GM20431 (cell line): ENCODE measurements at regions not wholly inside any gene's neighbourhood (a gene's known extent, or its start where the extent isn't known, plus 50 kb on each side); places are given as distances from the start of the nearest gene placed in this dataset.
"Not testable (repeated sequence)": the region's sequence is repeated elsewhere in the genome, so short reads cannot be mapped to it uniquely, and the experiment has no call there.

Experiments used
- in situ Hi-C: fragments of 300-500 bp; cut with MseI, MboI; formaldehyde crosslinking; loops from one replicate; pipeline ENCODE4 v1.15.0; 2020; ENCODE audit warnings: low sequenced_read_pairs; ENCODE audit not compliant: unreplicated experiment

- in situ Hi-C loops = no loop called here
Observed at GRCh38 chr15:95035106-95035505, 803.7 kb downstream of the MCTP2 start.

GRCh38 chr15:95041297-95041696 lies 809.9 kb downstream of the MCTP2 start:
- in situ Hi-C loops = no loop called here

GRCh38 chr15:95043236-95043932 lies 812.0 kb downstream of the MCTP2 start:
- in situ Hi-C loops = not testable (repeated sequence)

DNA sequence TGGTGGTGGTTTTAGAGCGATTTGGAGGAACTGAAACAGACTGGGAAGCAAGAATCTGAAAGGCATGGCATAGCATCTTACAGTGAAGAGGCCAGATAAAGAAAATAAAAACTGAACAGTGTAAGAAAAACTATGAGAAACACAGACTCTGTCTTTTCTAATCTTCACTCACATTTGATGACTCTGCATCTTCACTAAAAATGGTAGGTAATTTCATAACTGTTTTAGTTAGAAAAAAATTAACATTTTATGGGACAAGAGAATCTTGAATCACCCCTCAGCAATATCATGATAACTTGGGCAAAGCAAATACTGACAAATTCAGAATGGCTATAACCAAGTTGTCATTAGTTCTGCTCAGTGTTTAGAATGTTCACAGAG lies 812.6 kb downstream of the MCTP2 start:
- in situ Hi-C loops = no loop called here

- in situ Hi-C loops = no loop called here
Observed at GRCh38 chr15:95044745-95045417, 813.5 kb downstream of the MCTP2 start.

DNA sequence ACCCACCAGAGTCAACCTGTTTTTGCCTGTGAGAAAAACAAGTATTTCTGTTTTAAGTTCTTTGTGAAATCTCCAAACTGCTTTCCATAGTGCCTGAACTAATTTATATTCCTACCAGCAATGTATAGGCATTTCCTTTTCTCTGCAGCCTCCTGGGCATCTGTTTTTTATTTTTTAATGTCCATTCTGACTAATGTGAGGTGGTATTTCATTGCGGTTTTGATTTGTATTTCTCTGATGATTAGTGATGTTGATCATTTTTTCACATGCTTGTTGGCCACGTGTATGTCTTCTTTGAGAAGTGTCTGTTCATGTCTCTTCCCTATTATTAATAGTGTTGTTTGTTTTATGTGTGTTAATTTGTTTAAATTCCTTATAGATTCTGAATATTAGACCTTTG lies 820.5 kb downstream of the MCTP2 start:
- in situ Hi-C loops = no loop called here

DNA sequence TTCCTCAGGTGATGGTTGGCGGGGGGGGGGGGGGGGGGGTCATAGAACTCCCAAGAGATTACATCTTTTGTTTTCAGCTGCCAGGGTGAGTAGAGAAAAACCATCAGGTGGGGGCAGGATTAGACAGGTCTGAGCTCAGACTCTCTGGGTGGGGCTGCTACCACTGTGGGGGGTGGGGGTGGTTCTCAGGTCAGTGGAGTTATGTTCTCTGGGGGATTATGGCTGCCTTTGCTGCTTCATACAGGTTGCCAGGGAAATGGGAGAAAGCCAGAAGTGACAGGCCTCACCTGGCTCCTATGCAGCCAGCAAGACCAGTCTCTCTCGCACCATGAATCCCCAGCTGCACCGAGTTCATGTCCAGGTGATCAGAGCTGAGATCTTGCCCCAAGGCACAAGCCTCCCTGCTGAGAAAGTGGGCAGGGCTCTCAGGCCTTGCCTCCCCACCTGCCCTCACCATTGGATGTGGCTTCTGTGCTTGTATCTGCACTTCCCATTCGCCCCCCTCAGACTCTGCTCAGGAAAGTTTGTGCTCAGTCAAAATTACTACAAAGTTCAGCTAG lies 828.1 kb downstream of the MCTP2 start:
- in situ Hi-C loops = no loop called here

GRCh38 chr15:95068701-95069521 lies 837.5 kb downstream of the MCTP2 start:
- in situ Hi-C loops = no loop called here

- in situ Hi-C loops = no loop called here
Observed at GRCh38 chr15:95075792-95076677, 844.7 kb downstream of the MCTP2 start.

DNA sequence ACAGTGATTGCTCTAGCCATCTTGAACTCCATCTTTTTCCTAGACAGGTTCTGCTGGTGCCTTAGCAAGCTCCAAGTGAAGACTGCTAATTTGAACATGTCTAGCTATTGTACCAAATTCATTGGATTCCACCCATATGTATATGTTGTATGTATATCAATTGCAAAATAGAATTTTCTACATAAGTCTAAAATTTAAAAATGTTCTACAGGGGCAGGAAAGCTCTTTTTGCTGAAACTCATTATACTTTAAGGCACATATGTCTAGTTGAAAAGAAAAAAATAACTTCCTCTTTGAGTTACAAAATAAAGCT lies 845.3 kb downstream of the MCTP2 start:
- in situ Hi-C loops = no loop called here

DNA sequence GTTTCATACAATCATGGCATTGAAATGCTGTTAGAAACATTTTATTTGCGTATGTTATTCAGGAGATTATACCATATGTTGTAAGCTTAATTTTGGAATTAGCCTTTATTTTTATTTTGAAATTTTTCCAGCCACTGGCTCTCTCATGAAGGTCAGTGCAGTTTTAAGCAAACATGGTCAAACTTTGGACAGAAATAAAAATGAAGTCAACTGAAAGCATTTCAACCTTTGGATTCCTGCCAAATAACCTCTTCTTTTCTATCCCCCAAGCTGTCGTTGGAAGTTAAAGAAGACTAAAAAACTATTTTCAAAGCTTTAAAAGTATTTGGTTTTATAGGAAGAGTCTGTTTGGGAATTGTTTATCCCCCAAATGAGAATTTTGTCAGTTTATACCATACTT lies 846.6 kb downstream of the MCTP2 start:
- in situ Hi-C loops = no loop called here

GRCh38 chr15:95080228-95080627 lies 848.9 kb downstream of the MCTP2 start:
- in situ Hi-C loops = not testable (repeated sequence)

DNA sequence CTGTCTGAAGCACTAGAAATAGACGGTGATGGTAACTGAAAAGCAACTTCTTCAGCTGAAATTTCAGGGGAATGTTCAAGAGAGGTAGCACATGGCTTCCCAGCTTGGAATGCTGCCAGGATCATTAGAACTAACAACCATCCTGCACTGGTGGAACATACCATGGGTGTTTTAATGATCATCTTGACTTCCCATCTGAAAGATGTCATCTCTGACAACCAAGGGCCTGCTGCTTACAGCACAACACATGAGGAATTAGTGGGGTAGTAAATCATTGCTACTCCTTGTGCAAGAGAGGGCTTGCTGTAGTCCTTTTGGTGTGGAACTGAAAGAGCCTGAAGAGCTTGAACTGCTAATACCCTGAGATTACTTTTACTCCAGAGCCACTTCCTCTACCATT lies 853.7 kb downstream of the MCTP2 start:
- in situ Hi-C loops = no loop called here

- in situ Hi-C loops = no loop called here
Observed at GRCh38 chr15:95086531-95087252, 855.3 kb downstream of the MCTP2 start.

DNA sequence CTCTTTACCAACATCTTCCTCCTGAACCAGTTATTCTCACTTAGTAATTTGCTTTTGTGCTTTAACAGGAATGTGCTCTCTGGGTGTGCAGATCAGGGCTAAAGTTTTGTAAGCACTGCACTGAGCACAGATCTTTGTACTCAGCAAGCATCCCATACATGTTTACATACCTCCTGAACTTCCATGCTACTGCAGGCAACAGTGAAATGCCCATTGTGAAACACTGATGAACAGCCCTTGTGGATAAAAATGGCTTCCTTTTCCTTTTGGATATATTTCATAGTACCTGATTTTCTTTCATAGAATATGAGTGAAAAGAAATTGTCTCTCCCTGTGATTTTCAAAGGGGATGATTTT lies 855.9 kb downstream of the MCTP2 start:
- in situ Hi-C loops = no loop called here

GRCh38 chr15:95091444-95091843 lies 860.1 kb downstream of the MCTP2 start:
- in situ Hi-C loops = no loop called here

DNA sequence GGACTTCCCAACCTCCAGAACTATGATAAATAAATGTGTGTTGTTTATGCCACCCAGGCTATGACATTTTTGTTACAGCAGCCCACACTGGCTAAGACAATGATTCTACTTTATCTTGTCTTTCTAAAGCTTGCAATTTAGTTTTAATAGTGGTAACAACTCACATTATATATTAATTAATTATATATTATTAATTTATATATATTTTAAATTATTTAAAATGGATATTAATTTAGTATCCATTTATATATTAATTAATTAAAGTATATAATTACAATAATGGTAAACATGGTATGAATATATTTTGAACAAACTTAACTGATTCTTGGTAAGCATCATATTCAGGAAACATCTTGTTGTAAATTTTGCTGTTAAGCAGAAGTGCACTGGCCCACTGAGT lies 863.9 kb downstream of the MCTP2 start:
- in situ Hi-C loops = no loop called here

- in situ Hi-C loops = no loop called here
Observed at GRCh38 chr15:95096651-95097050, 865.3 kb downstream of the MCTP2 start.

DNA sequence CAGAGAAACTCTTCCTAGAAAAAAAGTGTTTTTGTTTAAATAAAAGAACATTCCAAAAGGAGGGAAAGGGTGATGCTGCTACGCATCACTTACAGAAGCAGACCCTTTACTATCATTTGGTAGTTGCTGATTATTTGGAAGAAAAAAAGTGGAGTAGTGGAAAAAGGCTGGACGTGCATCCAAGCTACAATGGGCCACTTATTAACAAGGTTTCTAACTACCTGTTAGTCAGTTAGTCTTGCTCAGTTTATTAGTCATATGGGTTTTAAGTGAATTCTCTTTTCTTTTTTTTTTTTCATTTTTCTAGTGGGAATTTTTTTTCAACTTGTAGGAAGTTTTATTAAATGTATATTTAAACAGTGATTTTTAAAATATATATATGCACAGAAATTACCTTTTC lies 866.0 kb downstream of the MCTP2 start:
- in situ Hi-C loops = no loop called here
